Lung (tissue), 11 donors: ENCODE measurements at regions not wholly inside any gene's neighbourhood (a gene's known extent, or its start where the extent isn't known, plus 50 kb on each side); places are given as distances from the start of the nearest gene placed in this dataset.

Experiments used
- ATAC-seq: fragments of 200-7000 bp; cut with Tn5 transposase; one replicate; pipeline ENCODE4 v1.9.1; 2020; ENCODE audit warnings: moderate number of reproducible peaks; ENCODE audit not compliant: insufficient read depth, low FRiP score
- DNase-seq, 3 donors: peaks; one replicate each; pipeline ENCODE4 v3.0.0-alpha.2; 2013 to 2017
- H3K27ac ChIP-seq, 2 donors: one replicate each; pipeline ENCODE4 v1.5.1; 2013; ENCODE audit warnings: mild to moderate bottlenecking in 2 of 2, moderate library complexity in 2 of 2, control low read depth in 1 of 2, inconsistent platforms in 1 of 2, low read depth in 1 of 2, low read length in 1 of 2
- H3K27me3 ChIP-seq, 3 donors: one replicate each; pipeline ENCODE4 v1.5.1; 2013; ENCODE audit warnings: low read length in 2 of 3; ENCODE audit not compliant: control insufficient read depth in 3 of 3, insufficient read depth in 3 of 3
- H3K36me3 ChIP-seq, 4 donors: one replicate each; pipeline ENCODE4 v1.5.1; 2013; ENCODE audit warnings: low read length in 4 of 4, mild to moderate bottlenecking in 1 of 4, moderate library complexity in 1 of 4; ENCODE audit not compliant: control insufficient read depth in 4 of 4, insufficient read depth in 4 of 4
- H3K4me1 ChIP-seq, 5 donors: one replicate each; pipeline ENCODE4 v1.5.1; 2013; ENCODE audit warnings: low read length in 5 of 5, mild to moderate bottlenecking in 2 of 5, moderate library complexity in 1 of 5; ENCODE audit not compliant: control insufficient read depth in 5 of 5, insufficient read depth in 5 of 5
- H3K4me3 ChIP-seq: one replicate; pipeline ENCODE4 v1.5.1; 2013; ENCODE audit warnings: mild to moderate bottlenecking, control low read depth, moderate library complexity
- H3K9ac ChIP-seq, 2 donors: one replicate each; pipeline ENCODE4 v1.5.1; 2013; ENCODE audit warnings: low read length in 2 of 2, control low read depth in 1 of 2; ENCODE audit not compliant: insufficient read depth in 1 of 2
- H3K9me3 ChIP-seq, 4 donors: one replicate each; pipeline ENCODE4 v1.5.1; 2013; ENCODE audit warnings: low read length in 3 of 4, mild to moderate bottlenecking in 1 of 4, moderate library complexity in 1 of 4; ENCODE audit not compliant: control insufficient read depth in 4 of 4, insufficient read depth in 3 of 4
- CTCF ChIP-seq: IDR thresholded peaks from 2 replicates; pipeline ENCODE4 v1.5.1; 2012; ENCODE audit warnings: mild to moderate bottlenecking; ENCODE audit errors: control extremely low read depth, extremely low read depth
- WGBS, 2 donors: extraction: QIAGEN DNeasy Blood & Tissue Kit; methylation state at CpG; one replicate each; pipeline ENCODE4 v1.1.7; 2013; 5-methylcytosine and 5-hydroxymethylcytosine counted together
- donor health status: control.
- donor health status: control.
- donor health status: Bipolar disorder and iron deficiency.
- donor health status: healthy.
- donor health status: DM: yes; HTN: yes; CAD: no.

- Histone ChIP-seq H3K27ac (no peak overlapping the region), H3K4me1 (no peaks in the 10 kb centered on the region), H3K4me3 (no peak overlapping the region), H3K27me3 (no peaks in the 10 kb centered on the region), H3K9me3 (peaks cover 0 to 13% (median 2%) of the 10 kb centered on the region in 4 donors), H3K9ac (no peak overlapping the region), H3K36me3 (no peaks in the 10 kb centered on the region)
- no peak for DNase-seq
- TF ChIP-seq CTCF: no peak
- ATAC-seq: no peak
- WGBS, 2 donors: 87 to 95% methylated on average over 3 of the region's 3 CpGs
These were observed 1159.5 kb downstream of the TBC1D22A start for GRCh38 chr22:47921906-47922305.

GRCh38 chr22:47920380-47920959 is 1158.0 kb downstream of the TBC1D22A start:
- no peaks in the 10 kb centered on the region for H3K27me3 ChIP-seq
- no peak for TF ChIP-seq CTCF
- WGBS, 2 donors: 84 to 92% methylated on average over 10 of the region's 10 CpGs
- DNase-seq: no peak
- ATAC-seq: no peak
- no peak overlapping the region for H3K4me3 ChIP-seq
- peaks cover 0 to 13% (median 2%) of the 10 kb centered on the region in 4 donors for H3K9me3 ChIP-seq
- H3K4me1 ChIP-seq: no peaks in the 10 kb centered on the region
- no peak overlapping the region for H3K27ac ChIP-seq
- H3K9ac ChIP-seq: no peak overlapping the region
- no peaks in the 10 kb centered on the region for H3K36me3 ChIP-seq

- ATAC-seq: no peak
These were observed 1157.4 kb downstream of the TBC1D22A start for GRCh38 chr22:47919893-47920292.

More at GRCh38 chr22:47919893-47920292, 1157.4 kb downstream of the TBC1D22A start:
- Histone ChIP-seq H3K9ac (no peak overlapping the region), H3K9me3 (peaks cover 0 to 10% (median 2%) of the 10 kb centered on the region in 4 donors), H3K27ac (no peak overlapping the region), H3K36me3 (no peaks in the 10 kb centered on the region), H3K4me1 (no peaks in the 10 kb centered on the region), H3K27me3 (no peaks in the 10 kb centered on the region), H3K4me3 (no peak overlapping the region)
- WGBS, 2 donors: 82 to 91% methylated on average over 6 of the region's 6 CpGs
- no peak for TF ChIP-seq CTCF
- DNase-seq: no peak
